ENCODE measurements at regions not wholly inside any gene's neighbourhood (a gene's known extent, or its start where the extent isn't known, plus 50 kb on each side); places are given as distances from the start of the nearest gene placed in this dataset.

- Mint-ChIP-seq H3K4me3 (no peak overlapping the region), H3K4me1 (no peaks in the 10 kb centered on the region), H3K36me3 (ENCODE audit: insufficient read depth) (no peaks in the 10 kb centered on the region), H3K27me3 (peaks cover 36% of the 10 kb centered on the region), H3K9me3 (no peaks in the 10 kb centered on the region), H3K27ac (ENCODE audit: low read depth) (no peak overlapping the region)
- DNase-seq (ENCODE audit: low spot score in 2 of 2) (no peak), ATAC-seq (replicated peaks; ENCODE audit: extremely low read depth, poor library complexity, severe bottlenecking) (no peak)
These were observed 138.2 kb upstream of the IL12A start for GRCh38 chr3:159850481-159850880.

DNA sequence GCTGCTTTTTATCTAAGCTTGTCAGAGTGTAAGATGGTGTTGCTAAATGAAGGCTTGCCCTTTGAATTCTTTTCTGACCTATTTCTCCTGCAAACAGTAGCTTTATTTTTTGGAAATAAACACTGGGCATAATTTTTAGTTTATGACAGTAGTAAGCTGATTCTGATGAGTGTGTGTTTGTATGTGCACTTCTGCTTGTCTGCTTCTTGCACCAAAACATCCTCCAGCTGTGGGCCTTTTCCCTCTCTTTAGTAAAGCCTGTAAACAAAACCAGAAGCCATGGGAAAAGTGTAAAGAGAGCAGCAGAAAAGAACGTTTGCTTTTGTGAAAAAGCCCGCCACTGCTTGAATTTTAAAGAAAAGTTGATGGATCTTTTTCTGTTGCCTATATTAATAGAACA, 136.4 kb upstream of the IL12A start:
- ATAC-seq (replicated peaks; ENCODE audit: extremely low read depth, poor library complexity, severe bottlenecking) (no peak), DNase-seq (ENCODE audit: low spot score in 2 of 2) (no peak)
- no peaks in the 10 kb centered on the region for H3K9me3 Mint-ChIP-seq
- no peak overlapping the region for H3K4me3 Mint-ChIP-seq
- H3K4me1 Mint-ChIP-seq = no peaks in the 10 kb centered on the region
- H3K27ac Mint-ChIP-seq (ENCODE audit: low read depth) = no peak overlapping the region
- H3K27me3 Mint-ChIP-seq = peaks cover 39% of the 10 kb centered on the region
- no peaks in the 10 kb centered on the region for H3K36me3 Mint-ChIP-seq (ENCODE audit: insufficient read depth)

DNA sequence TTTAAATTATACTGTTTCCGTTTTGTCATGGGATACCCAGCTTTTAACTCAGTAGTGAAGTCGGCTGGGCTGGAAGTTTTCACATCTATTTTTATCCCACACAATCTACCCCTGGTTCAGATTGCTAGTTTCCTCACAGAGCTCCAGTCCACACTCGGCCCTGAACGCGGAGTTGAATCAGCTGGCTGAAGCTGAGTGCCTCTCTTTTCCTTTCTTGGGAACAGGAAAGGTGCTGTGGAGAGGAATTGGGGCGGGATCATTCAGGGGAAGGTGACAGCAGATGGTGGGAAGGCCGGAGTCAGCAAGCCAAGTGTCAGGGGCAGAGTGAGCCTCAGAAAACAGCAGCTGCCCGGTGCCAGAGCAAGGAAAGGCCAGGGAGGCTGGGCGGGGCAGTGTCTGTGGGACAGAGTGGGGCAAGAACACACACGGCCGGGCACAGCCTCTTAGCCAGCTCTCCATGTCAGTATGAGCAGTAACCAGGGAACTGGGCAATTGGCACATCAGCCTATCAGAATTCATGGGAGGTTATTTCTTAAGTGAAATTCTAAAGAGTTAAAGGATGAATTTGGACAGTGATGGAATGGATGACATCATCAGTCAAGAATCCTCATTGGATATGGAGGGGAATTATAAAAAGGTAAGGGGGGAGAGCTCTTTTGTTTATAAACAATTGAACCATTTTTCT, 135.7 kb upstream of the IL12A start:
- Mint-ChIP-seq H3K27ac (ENCODE audit: low read depth) (no peak overlapping the region), H3K4me3 (no peak overlapping the region), H3K36me3 (ENCODE audit: insufficient read depth) (no peaks in the 10 kb centered on the region), H3K9me3 (no peaks in the 10 kb centered on the region), H3K4me1 (no peaks in the 10 kb centered on the region), H3K27me3 (peaks cover 41% of the 10 kb centered on the region)
- no peak for DNase-seq (ENCODE audit: low spot score in 2 of 2)
- ATAC-seq (replicated peaks; ENCODE audit: extremely low read depth, poor library complexity, severe bottlenecking) = no peak

- Mint-ChIP-seq H3K27ac (ENCODE audit: low read depth) (no peak overlapping the region), H3K36me3 (ENCODE audit: insufficient read depth) (no peaks in the 10 kb centered on the region), H3K9me3 (no peaks in the 10 kb centered on the region), H3K27me3 (peaks cover 40% of the 10 kb centered on the region), H3K4me3 (no peak overlapping the region), H3K4me1 (no peaks in the 10 kb centered on the region)
- ATAC-seq (replicated peaks; ENCODE audit: extremely low read depth, poor library complexity, severe bottlenecking) (no peak), DNase-seq (ENCODE audit: low spot score in 2 of 2) (no peak)
These were observed 135.2 kb upstream of the IL12A start for GRCh38 chr3:159853506-159853864.

DNA sequence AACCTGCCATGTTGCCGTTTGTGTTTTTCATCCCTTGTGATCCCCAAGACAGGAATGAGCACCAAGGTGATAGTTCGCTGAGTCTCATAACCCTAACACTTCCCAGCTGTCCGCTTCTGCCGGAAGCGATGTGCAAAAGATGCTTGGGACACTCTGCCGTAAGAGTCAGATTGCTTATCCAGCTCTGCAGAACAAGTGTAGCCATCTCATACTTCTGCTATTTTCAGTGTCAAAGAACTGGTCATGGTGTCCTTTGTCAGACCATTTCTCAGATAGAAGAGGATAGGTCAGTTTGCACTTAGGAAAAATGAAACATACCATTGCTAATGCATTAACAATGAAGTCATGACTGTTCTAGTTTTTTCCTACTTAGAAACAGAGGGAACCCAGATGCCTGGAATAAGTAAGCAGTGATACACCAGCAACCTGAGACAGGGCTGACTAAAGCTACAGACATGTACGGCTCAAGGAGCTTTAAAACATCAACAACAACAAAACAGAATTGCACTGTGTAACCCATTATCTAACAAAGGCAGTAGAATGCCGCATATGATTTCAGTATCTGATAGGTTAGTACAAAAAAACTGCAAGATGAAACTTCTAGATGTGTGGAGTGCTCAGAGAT, 134.0 kb upstream of the IL12A start:
- H3K4me3 Mint-ChIP-seq = no peak overlapping the region
- ATAC-seq (replicated peaks; ENCODE audit: extremely low read depth, poor library complexity, severe bottlenecking) = no peak
- no peaks in the 10 kb centered on the region for H3K4me1 Mint-ChIP-seq
- H3K27me3 Mint-ChIP-seq = peaks cover 40% of the 10 kb centered on the region
- H3K27ac Mint-ChIP-seq (ENCODE audit: low read depth) = no peak overlapping the region
- H3K9me3 Mint-ChIP-seq = no peaks in the 10 kb centered on the region
- H3K36me3 Mint-ChIP-seq (ENCODE audit: insufficient read depth) = no peaks in the 10 kb centered on the region
- DNase-seq (ENCODE audit: low spot score in 2 of 2) = no peak

GRCh38 chr3:159855599-159856346, 132.9 kb upstream of the IL12A start:
- H3K4me3 Mint-ChIP-seq = no peak overlapping the region
- H3K27me3 Mint-ChIP-seq = peaks cover 42% of the 10 kb centered on the region
- H3K36me3 Mint-ChIP-seq (ENCODE audit: insufficient read depth) = no peaks in the 10 kb centered on the region
- DNase-seq (ENCODE audit: low spot score in 2 of 2) (no peak), ATAC-seq (replicated peaks; ENCODE audit: extremely low read depth, poor library complexity, severe bottlenecking) (no peak)
- H3K4me1 Mint-ChIP-seq = no peaks in the 10 kb centered on the region
- H3K27ac Mint-ChIP-seq (ENCODE audit: low read depth) = no peak overlapping the region
- no peaks in the 10 kb centered on the region for H3K9me3 Mint-ChIP-seq

GRCh38 chr3:159856590-159857104, 132.0 kb upstream of the IL12A start:
- Mint-ChIP-seq H3K4me1 (no peaks in the 10 kb centered on the region), H3K27me3 (peaks cover 50% of the 10 kb centered on the region), H3K36me3 (ENCODE audit: insufficient read depth) (no peaks in the 10 kb centered on the region), H3K9me3 (no peaks in the 10 kb centered on the region), H3K4me3 (no peak overlapping the region), H3K27ac (ENCODE audit: low read depth) (no peak overlapping the region)
- ATAC-seq (replicated peaks; ENCODE audit: extremely low read depth, poor library complexity, severe bottlenecking) (no peak), DNase-seq (ENCODE audit: low spot score in 2 of 2) (no peak)

DNA sequence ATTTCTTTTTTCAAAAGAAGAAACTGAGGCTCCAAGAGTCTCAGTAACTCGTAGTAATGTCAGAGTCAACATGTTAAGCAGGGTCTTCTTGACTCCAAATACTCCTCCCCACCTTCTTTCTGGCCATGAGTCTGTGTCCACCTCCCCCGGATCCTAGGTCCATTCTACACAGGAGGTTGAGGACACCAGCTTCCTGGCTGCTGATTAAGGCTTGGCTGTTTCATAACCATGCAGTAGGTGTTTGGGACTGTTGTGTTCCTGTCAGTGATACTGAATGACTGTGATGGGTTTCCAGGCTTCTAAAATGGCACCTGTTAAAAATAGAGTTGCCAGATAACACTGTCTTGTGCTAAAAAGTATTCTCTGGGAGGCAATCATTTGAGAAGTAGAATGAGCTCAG, 130.8 kb upstream of the IL12A start:
- DNase-seq (ENCODE audit: low spot score in 2 of 2) (no peak), ATAC-seq (replicated peaks; ENCODE audit: extremely low read depth, poor library complexity, severe bottlenecking) (no peak)
- Mint-ChIP-seq H3K27ac (ENCODE audit: low read depth) (no peak overlapping the region), H3K36me3 (ENCODE audit: insufficient read depth) (no peaks in the 10 kb centered on the region), H3K27me3 (peaks cover 49% of the 10 kb centered on the region), H3K4me3 (no peak overlapping the region), H3K4me1 (no peaks in the 10 kb centered on the region), H3K9me3 (no peaks in the 10 kb centered on the region)

GRCh38 chr3:159858650-159859049, 130.0 kb upstream of the IL12A start:
- Mint-ChIP-seq H3K4me3 (no peak overlapping the region), H3K36me3 (ENCODE audit: insufficient read depth) (no peaks in the 10 kb centered on the region), H3K27ac (ENCODE audit: low read depth) (no peak overlapping the region), H3K4me1 (no peaks in the 10 kb centered on the region), H3K9me3 (no peaks in the 10 kb centered on the region), H3K27me3 (peaks cover 41% of the 10 kb centered on the region)
- DNase-seq (ENCODE audit: low spot score in 2 of 2) (no peak), ATAC-seq (replicated peaks; ENCODE audit: extremely low read depth, poor library complexity, severe bottlenecking) (no peak)

DNA sequence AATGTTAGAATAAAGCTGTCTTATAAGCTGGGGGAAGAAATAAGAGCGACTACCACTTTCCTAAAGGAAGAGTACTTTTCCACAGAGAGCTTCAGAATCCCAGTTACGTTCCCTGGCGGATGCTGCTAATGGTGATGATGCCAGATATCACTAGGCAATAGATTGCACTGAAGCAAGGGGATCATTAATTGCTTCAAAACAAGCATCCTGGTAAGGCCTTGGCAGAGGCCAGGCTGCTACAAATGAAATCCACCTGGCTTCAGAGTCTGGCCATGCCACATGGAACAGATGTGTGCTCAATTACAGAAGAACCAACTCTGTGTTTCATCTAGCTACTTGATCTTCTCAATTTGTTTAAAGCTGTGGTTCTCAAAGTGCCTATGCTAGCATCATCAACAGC, 129.2 kb upstream of the IL12A start:
- DNase-seq (ENCODE audit: low spot score in 2 of 2) = no peak
- no peak for ATAC-seq (replicated peaks; ENCODE audit: extremely low read depth, poor library complexity, severe bottlenecking)
- Mint-ChIP-seq H3K4me3 (no peak overlapping the region), H3K36me3 (ENCODE audit: insufficient read depth) (no peaks in the 10 kb centered on the region), H3K27me3 (peaks cover 40% of the 10 kb centered on the region), H3K4me1 (no peaks in the 10 kb centered on the region), H3K9me3 (no peaks in the 10 kb centered on the region), H3K27ac (ENCODE audit: low read depth) (no peak overlapping the region)

DNA sequence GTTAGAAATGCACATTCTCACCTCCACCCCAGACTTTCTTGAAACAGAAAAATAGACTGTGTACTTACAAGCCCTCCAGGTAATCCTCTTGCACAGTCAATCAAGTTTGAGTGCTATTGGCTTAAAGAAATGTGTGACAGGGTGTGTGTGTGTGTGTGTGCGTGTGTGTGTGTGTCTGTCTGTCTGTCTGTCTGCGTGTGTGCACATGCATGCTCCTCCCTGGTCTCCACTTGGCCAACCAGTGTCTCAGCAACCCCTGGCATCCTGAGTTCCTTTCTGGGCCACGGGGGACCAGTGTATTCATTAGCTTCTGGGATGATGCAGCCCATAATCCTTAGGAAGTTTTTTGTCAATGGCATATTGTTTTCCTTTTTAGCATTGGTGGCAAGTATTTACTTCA, 128.8 kb upstream of the IL12A start:
- H3K9me3 Mint-ChIP-seq = no peaks in the 10 kb centered on the region

GRCh38 chr3:159860269-159861116, 128.1 kb upstream of the IL12A start:
- no peak overlapping the region for H3K27ac Mint-ChIP-seq (ENCODE audit: low read depth)
- no peak for DNase-seq (ENCODE audit: low spot score in 2 of 2)
- H3K27me3 Mint-ChIP-seq = peaks cover 40% of the 10 kb centered on the region
- no peak overlapping the region for H3K4me3 Mint-ChIP-seq
- H3K4me1 Mint-ChIP-seq = no peaks in the 10 kb centered on the region
- ATAC-seq (replicated peaks; ENCODE audit: extremely low read depth, poor library complexity, severe bottlenecking) = no peak
- H3K9me3 Mint-ChIP-seq = no peaks in the 10 kb centered on the region
- no peaks in the 10 kb centered on the region for H3K36me3 Mint-ChIP-seq (ENCODE audit: insufficient read depth)

More for the DNA sequence above, 128.8 kb upstream of the IL12A start:
- DNase-seq (ENCODE audit: low spot score in 2 of 2) (no peak), ATAC-seq (replicated peaks; ENCODE audit: extremely low read depth, poor library complexity, severe bottlenecking) (no peak)
- H3K4me1 Mint-ChIP-seq = no peaks in the 10 kb centered on the region
- H3K36me3 Mint-ChIP-seq (ENCODE audit: insufficient read depth) = no peaks in the 10 kb centered on the region
- no peak overlapping the region for H3K27ac Mint-ChIP-seq (ENCODE audit: low read depth)
- H3K4me3 Mint-ChIP-seq = no peak overlapping the region
- peaks cover 40% of the 10 kb centered on the region for H3K27me3 Mint-ChIP-seq

All from central memory CD8-positive, alpha-beta T cell (primary cell).